GM12864 (cell line): ENCODE measurements at regions not wholly inside any gene's neighbourhood (a gene's known extent, or its start where the extent isn't known, plus 50 kb on each side); places are given as distances from the start of the nearest gene placed in this dataset.

Experiments
- DNase-seq: peaks from one replicate; pipeline ENCODE4 v3.0.0-alpha.2; 2011; ENCODE audit warnings: low read depth
- H3K4me3 ChIP-seq: 2 replicates; pipeline ENCODE4 v1.5.1; 2011; ENCODE audit warnings: mild to moderate bottlenecking, low read depth, low read length, control low read depth
- TF ChIP-seq, protein P1 (sequence below): IDR thresholded peaks from 2 replicates; pipeline ENCODE4 v1.5.1; 2011; ENCODE audit warnings: low read depth, mild to moderate bottlenecking, moderate library complexity, low read length, control low read depth, inconsistent platforms; ENCODE audit errors: missing control alignments

DNA sequence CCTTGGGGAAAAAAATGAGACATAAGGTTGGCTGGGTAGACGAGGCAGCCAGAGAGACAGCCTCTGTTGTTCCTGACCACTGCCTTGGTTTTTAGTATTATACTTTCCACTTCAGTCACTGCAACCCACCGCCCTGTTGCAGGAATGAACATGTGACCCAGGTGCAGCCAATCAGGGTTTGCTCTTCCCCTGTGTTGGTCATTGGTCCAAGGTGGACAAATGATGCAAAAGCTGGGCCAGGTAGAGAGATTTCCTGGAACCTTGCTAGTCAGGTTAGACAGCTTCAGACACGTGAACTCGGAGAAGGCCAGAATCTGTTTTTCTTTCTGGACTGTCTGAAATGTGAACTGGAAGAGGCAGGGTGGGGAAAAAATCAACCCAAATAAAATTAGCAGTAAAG lies 452.4 kb upstream of the RBFOX1 start:
- DNase-seq, result no peak
- TF ChIP-seq, protein P1, sequence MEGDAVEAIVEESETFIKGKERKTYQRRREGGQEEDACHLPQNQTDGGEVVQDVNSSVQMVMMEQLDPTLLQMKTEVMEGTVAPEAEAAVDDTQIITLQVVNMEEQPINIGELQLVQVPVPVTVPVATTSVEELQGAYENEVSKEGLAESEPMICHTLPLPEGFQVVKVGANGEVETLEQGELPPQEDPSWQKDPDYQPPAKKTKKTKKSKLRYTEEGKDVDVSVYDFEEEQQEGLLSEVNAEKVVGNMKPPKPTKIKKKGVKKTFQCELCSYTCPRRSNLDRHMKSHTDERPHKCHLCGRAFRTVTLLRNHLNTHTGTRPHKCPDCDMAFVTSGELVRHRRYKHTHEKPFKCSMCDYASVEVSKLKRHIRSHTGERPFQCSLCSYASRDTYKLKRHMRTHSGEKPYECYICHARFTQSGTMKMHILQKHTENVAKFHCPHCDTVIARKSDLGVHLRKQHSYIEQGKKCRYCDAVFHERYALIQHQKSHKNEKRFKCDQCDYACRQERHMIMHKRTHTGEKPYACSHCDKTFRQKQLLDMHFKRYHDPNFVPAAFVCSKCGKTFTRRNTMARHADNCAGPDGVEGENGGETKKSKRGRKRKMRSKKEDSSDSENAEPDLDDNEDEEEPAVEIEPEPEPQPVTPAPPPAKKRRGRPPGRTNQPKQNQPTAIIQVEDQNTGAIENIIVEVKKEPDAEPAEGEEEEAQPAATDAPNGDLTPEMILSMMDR, result no peak

DNA sequence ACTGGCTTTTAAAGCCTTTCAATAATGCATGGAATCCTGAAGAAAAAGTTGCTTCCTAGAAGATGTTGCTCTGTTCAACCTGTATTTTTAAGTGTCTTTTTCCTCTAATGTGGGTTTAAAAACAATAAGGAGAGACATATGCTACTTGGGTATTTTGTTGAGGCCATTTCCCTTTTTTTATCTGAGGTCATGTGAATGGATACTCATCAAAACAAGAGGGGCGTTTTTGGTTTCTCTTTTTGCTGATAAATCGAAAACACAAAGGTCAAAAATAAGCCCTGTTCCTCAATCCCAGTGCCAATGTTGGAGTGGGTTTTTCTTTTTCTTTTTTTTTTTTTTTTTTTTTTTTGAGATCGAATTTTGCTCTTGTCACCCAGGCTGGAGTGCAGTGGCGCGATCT lies 468.0 kb upstream of the RBFOX1 start:
- TF ChIP-seq, protein P1, result no peak
- no peak for DNase-seq
- H3K4me3 ChIP-seq, result no peak overlapping the region

More for the DNA sequence above, 452.4 kb upstream of the RBFOX1 start:
- H3K4me3 ChIP-seq, result no peak overlapping the region

DNA sequence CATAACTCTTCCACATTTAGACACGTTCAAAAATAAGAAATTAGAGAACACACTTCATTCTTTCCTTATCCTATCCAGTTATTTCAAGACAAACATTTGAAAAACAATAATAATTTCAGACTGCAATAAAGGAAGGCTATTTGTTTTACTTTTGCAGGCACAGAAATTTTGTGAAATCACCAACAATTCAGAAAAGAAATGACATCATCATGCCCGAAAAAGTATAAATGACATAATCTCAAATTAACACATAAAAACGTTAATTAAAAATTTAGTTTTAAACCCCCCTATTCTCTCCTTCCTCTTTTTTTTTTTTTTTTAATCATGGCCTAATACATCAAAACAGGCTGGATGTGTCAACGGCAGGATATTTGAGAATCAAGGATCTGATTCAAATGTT lies 468.4 kb upstream of the RBFOX1 start:
- no peak overlapping the region for H3K4me3 ChIP-seq
- TF ChIP-seq, protein P1, result no peak
- DNase-seq, result no peak

DNA sequence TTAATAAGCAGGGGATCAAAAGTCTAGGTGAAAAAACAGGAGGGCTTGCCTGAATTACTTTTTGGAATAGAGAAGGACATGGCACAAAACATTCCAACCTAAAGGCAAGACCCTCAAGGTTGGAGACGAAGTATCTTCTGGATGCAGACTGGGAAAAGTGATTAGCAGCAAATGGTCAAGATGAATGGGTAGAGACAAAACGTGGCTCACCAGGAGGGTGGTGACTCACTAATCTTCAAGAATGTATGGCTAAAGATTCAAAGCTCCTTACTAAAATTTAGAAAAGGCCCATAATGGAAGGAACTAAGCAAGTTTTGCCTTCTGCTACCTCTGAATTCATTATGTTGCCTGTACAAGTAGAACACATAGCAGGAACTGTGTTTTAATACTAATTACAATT lies 469.5 kb upstream of the RBFOX1 start:
- TF ChIP-seq, protein P1, result no peak
- no peak for DNase-seq
- no peak overlapping the region for H3K4me3 ChIP-seq

DNA sequence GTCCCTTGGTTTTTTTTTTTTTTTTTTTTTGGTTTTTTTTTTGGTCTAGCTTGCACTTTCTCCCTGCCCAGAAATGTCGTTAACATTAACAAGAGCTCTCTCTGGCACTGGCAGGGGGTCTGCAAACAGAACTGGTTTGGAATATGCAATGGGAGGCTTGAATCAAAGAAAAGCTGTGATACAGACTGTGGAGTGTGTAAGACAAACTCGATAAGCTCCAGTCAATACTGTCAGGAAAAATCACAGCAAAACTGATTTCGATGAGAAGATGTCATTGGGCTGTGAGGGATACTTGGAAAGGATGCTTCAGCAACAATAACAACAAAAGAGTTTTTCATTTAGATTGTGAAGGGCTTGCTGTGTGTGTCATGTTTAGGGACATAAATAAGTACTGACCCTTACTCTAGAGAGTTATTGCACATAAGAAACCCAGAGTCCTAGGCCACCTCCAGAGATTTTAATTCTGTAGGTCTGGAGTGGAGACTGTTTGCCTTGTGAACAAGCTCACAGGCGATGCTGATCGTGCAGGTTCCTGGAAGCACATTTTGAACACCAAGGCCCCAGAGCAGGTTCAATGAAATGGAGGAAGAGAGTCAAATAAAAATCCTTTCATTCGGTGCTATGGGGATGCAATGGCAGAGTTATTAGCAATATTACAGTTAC lies 470.7 kb upstream of the RBFOX1 start:
- TF ChIP-seq, protein P1, result no peak
- DNase-seq, result no peak
- H3K4me3 ChIP-seq, result no peak overlapping the region

DNA sequence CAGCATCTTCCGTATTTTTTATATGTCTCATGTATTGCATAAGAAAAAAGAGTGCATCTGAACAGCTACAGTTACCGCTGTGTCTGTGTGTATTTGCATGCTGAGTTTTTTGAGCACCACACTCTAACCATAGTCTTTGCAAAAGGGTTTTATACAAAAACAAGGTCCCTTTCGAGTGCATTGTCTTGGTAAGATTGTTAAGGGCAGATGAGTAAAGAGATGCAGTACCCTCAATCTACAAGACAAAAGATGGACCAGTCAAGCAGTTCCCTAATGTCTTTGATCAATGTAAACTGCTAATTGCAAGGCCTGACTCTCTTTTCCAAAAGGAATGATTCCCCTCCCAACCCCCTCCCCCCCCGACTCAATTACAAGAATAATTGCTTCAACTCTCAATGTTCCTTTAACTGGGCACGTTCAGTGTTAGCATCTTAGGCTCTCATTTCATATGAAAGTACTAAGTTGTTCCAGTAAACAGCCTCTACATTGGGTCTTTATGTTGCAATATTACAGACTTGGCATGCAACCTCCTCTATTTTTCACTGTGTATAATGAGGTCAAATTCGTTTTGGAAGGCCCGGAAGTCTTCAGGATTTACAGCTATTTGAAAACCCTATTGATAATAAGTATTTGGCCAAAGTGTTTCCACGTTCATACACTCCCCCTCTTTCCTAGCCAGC lies 471.4 kb upstream of the RBFOX1 start:
- TF ChIP-seq, protein P1, result no peak
- H3K4me3 ChIP-seq, result no peak overlapping the region
- no peak for DNase-seq

DNA sequence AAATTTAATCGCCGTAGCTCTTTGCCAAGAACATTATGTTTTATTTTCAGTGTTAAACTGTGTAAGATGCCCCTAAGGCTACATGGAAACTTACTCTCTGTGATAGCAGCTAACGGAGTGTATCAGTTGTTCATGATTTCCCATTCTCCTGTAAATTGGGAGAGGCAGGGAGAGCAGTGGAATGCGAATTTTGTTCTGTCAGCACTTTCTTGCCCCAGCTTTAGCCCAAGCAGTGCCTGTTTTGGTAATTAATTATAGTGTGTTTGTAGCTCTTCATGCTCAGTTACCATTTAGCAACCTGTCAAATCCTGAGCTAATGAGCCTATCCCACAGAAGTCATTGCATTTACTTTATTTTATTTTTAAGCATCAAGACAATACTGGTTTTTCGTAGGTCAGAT lies 475.1 kb upstream of the RBFOX1 start:
- H3K4me3 ChIP-seq, result no peak overlapping the region
- DNase-seq, result no peak
- TF ChIP-seq, protein P1, result no peak
